Muscle of leg (tissue), 3 donors: ENCODE measurements at regions not wholly inside any gene's neighbourhood (a gene's known extent, or its start where the extent isn't known, plus 50 kb on each side); places are given as distances from the start of the nearest gene placed in this dataset.

Experiments
- DNase-seq: peaks from one replicate; pipeline ENCODE4 v3.0.0; 2013
- H3K27ac ChIP-seq: one replicate; pipeline ENCODE4 v1.5.1; 2013; ENCODE audit warnings: mild to moderate bottlenecking, low read length, control low read depth
- H3K27me3 ChIP-seq: one replicate; pipeline ENCODE4 v1.6.1; 2013; ENCODE audit warnings: low read length; ENCODE audit not compliant: control insufficient read depth, insufficient read depth
- H3K36me3 ChIP-seq: one replicate; pipeline ENCODE4 v1.6.1; 2013; ENCODE audit warnings: low read length; ENCODE audit not compliant: control insufficient read depth, insufficient read depth
- H3K4me1 ChIP-seq: one replicate; pipeline ENCODE4 v1.6.1; 2013; ENCODE audit warnings: low read length; ENCODE audit not compliant: control insufficient read depth, insufficient read depth
- H3K4me3 ChIP-seq: one replicate; pipeline ENCODE4 v1.5.1; 2013; ENCODE audit warnings: low read length, control low read depth
- H3K9me3 ChIP-seq: replicated peaks from 2 replicates; pipeline ENCODE4 v1.6.1; 2013; ENCODE audit warnings: low read depth, low read length; ENCODE audit not compliant: control insufficient read depth
- WGBS: methylation state at CpG from one replicate; pipeline ENCODE4 v1.1.5; 2013; ENCODE audit warnings: missing lambda C conversion rate; ENCODE audit not compliant: insufficient coverage; 5-methylcytosine and 5-hydroxymethylcytosine counted together

- no peak overlapping the region for H3K4me3 ChIP-seq
- H3K9me3 ChIP-seq = no peaks in the 10 kb centered on the region
- H3K27me3 ChIP-seq = no peaks in the 10 kb centered on the region
- H3K27ac ChIP-seq = no peak overlapping the region
- no peaks in the 10 kb centered on the region for H3K36me3 ChIP-seq
- no CpG with 5 or more reads among the region's 2 CpGs for WGBS
- H3K4me1 ChIP-seq = no peaks in the 10 kb centered on the region
- no peak for DNase-seq
These were observed 385.4 kb upstream of the TMEFF2 start for GRCh38 chr2:192579965-192580700.

GRCh38 chr2:192578780-192579179, 384.0 kb upstream of the TMEFF2 start:
- WGBS = 75% methylated on average over 2 of the region's 2 CpGs

GRCh38 chr2:192577706-192578105, 383.0 kb upstream of the TMEFF2 start:
- Histone ChIP-seq H3K4me3 (no peak overlapping the region), H3K4me1 (no peaks in the 10 kb centered on the region), H3K27me3 (no peaks in the 10 kb centered on the region), H3K9me3 (no peaks in the 10 kb centered on the region), H3K36me3 (no peaks in the 10 kb centered on the region), H3K27ac (no peak overlapping the region)
- DNase-seq = no peak

More at GRCh38 chr2:192578780-192579179, 384.0 kb upstream of the TMEFF2 start:
- Histone ChIP-seq H3K27me3 (no peaks in the 10 kb centered on the region), H3K9me3 (no peaks in the 10 kb centered on the region), H3K4me1 (no peaks in the 10 kb centered on the region), H3K4me3 (no peak overlapping the region), H3K27ac (no peak overlapping the region), H3K36me3 (no peaks in the 10 kb centered on the region)
- no peak for DNase-seq

DNA sequence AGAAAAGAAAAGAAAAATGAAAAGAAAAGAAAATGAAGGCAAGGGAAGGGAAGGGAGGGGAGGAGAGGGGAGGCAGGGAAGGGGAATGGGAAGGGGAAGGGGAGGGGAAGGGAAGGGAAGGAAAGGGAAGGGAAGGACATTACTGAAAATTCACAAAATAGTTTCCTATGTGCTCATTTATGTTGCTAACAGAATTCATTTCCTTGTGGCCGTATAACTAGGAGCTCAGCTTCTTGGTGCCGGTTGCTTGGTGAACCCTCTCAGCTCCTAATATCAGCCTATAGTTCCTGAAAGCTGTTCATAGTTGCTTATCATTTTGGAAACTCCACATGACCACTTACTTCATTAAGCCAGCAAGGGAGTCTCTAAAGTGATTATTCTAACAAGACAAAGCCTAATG, 379.8 kb upstream of the TMEFF2 start:
- Histone ChIP-seq H3K9me3 (no peaks in the 10 kb centered on the region), H3K27ac (no peak overlapping the region), H3K4me1 (no peaks in the 10 kb centered on the region), H3K4me3 (no peak overlapping the region), H3K27me3 (no peaks in the 10 kb centered on the region), H3K36me3 (no peaks in the 10 kb centered on the region)
- no peak for DNase-seq
- whole genome bisulfite sequencing = 80% methylated on average over 1 of the region's 2 CpGs

- peak; percentile 12 for DNase-seq
- WGBS = 20% methylated on average over 1 of the region's 2 CpGs
These were observed 376.9 kb upstream of the TMEFF2 start for GRCh38 chr2:192571636-192572035.

GRCh38 chr2:192570788-192571187, 376.1 kb upstream of the TMEFF2 start:
- DNase-seq = no peak

More at GRCh38 chr2:192571636-192572035, 376.9 kb upstream of the TMEFF2 start:
- Histone ChIP-seq H3K27me3 (no peaks in the 10 kb centered on the region), H3K4me3 (no peak overlapping the region), H3K36me3 (no peaks in the 10 kb centered on the region), H3K4me1 (no peaks in the 10 kb centered on the region), H3K9me3 (no peaks in the 10 kb centered on the region), H3K27ac (no peak overlapping the region)

DNA sequence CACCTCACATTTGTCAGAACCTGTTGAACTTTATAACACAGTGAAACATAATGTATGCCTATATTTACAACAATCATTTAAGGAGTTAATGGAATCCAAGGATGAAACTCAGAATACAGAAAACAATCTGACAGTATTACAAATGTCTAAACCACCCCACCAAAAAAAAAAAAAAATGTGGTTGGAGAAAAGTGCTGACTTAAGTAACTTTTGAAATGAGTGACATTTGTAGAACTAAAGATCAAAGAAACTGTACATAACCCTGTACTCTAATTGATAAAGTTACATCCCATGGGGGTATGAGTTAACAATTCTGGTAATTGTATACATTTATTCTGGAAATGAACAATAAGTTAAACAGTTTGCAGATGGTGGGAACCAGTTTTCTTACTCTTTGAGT, 372.1 kb upstream of the TMEFF2 start:
- Histone ChIP-seq H3K27ac (no peak overlapping the region), H3K36me3 (no peaks in the 10 kb centered on the region), H3K27me3 (no peaks in the 10 kb centered on the region), H3K4me1 (no peaks in the 10 kb centered on the region), H3K9me3 (no peaks in the 10 kb centered on the region), H3K4me3 (no peak overlapping the region)
- DNase-seq = no peak

More at GRCh38 chr2:192570788-192571187, 376.1 kb upstream of the TMEFF2 start:
- no peak overlapping the region for H3K27ac ChIP-seq
- no peaks in the 10 kb centered on the region for H3K27me3 ChIP-seq
- H3K4me3 ChIP-seq = no peak overlapping the region
- H3K36me3 ChIP-seq = no peaks in the 10 kb centered on the region
- WGBS = 100% methylated on average over 1 of the region's 1 CpG
- no peaks in the 10 kb centered on the region for H3K9me3 ChIP-seq
- H3K4me1 ChIP-seq = no peaks in the 10 kb centered on the region

GRCh38 chr2:192560326-192560725, 365.6 kb upstream of the TMEFF2 start:
- no CpG with 5 or more reads among the region's 1 CpG for WGBS
- H3K27me3 ChIP-seq = no peaks in the 10 kb centered on the region
- no peak overlapping the region for H3K4me3 ChIP-seq
- H3K27ac ChIP-seq = no peak overlapping the region
- DNase-seq = no peak
- H3K9me3 ChIP-seq = no peaks in the 10 kb centered on the region
- no peaks in the 10 kb centered on the region for H3K4me1 ChIP-seq
- no peaks in the 10 kb centered on the region for H3K36me3 ChIP-seq

- H3K36me3 ChIP-seq = no peaks in the 10 kb centered on the region
- no peak overlapping the region for H3K27ac ChIP-seq
- no CpG with 5 or more reads among the region's 1 CpG for WGBS
- no peak for DNase-seq
- no peaks in the 10 kb centered on the region for H3K9me3 ChIP-seq
- H3K4me1 ChIP-seq = no peaks in the 10 kb centered on the region
- H3K27me3 ChIP-seq = no peaks in the 10 kb centered on the region
- no peak overlapping the region for H3K4me3 ChIP-seq
These were observed 364.9 kb upstream of the TMEFF2 start for GRCh38 chr2:192559587-192559986.

GRCh38 chr2:192558637-192559036, 363.9 kb upstream of the TMEFF2 start:
- Histone ChIP-seq H3K9me3 (no peaks in the 10 kb centered on the region), H3K4me1 (no peaks in the 10 kb centered on the region)
- WGBS = no CpG with 5 or more reads among the region's 1 CpG

DNA sequence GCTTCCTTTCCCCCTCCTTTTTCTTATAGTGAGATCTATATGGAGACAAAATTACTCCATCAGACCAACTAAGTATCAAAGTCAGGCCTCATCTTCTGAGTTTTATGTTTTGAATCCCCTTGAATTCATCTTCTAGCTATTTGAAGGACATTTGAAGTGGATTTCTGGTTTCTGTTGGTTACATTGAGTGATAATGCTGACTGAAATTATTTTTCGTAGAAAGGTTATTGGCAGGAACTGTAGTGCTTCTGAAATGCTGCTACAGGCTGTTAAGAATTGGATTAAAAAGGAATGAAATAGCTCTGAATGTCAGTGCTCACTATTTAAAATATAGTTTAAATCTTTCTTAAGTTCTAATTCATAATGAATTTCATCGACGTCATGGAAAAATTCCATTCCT, 361.0 kb upstream of the TMEFF2 start:
- no peak for DNase-seq
- Histone ChIP-seq H3K4me1 (no peaks in the 10 kb centered on the region), H3K27ac (no peak overlapping the region), H3K9me3 (no peaks in the 10 kb centered on the region), H3K4me3 (no peak overlapping the region), H3K27me3 (no peaks in the 10 kb centered on the region), H3K36me3 (no peaks in the 10 kb centered on the region)
- WGBS = 100% methylated on average over 1 of the region's 3 CpGs

More at GRCh38 chr2:192558637-192559036, 363.9 kb upstream of the TMEFF2 start:
- no peak overlapping the region for H3K27ac ChIP-seq
- no peak overlapping the region for H3K4me3 ChIP-seq
- H3K27me3 ChIP-seq = no peaks in the 10 kb centered on the region
- no peaks in the 10 kb centered on the region for H3K36me3 ChIP-seq
- DNase-seq = no peak
